Heart left ventricle (tissue), 13 donors: ENCODE measurements at regions not wholly inside any gene's neighbourhood (a gene's known extent, or its start where the extent isn't known, plus 50 kb on each side); places are given as distances from the start of the nearest gene placed in this dataset.

ENCODE experiments used
- POLR2A ChIP-seq, 2 donors: fragments of 450-650 bp; IDR thresholded peaks; one replicate each; pipeline ENCODE4 v1.6.1; 2017; ENCODE audit warnings: antibody characterized with exemption in 2 of 2, mild to moderate bottlenecking in 2 of 2, moderate library complexity in 2 of 2
- TF ChIP-seq, protein P1 (sequence below), 12 donors: fragments of 200-600 bp; sonication (generic) in 4 of 12; IDR thresholded peaks; one replicate each; pipeline versions ENCODE4 v1.5.0 to v1.8.0; 2018 to 2022; ENCODE audit warnings: antibody characterized with exemption in 12 of 12, mild to moderate bottlenecking in 5 of 12
- donor health status: ischemic (EF 13 %, LVEDD 7.1; RV severe dilation, severe dysfunction).
- donor health status: DM: no; HTN: yes; CAD: no.
- donor health status: DM: no; HTN: no; CAD: no.
- donor health status: ischemic (EF 25% LVEDD 6.9; RV normal size, moderate dysfunction).
- donor health status: ischemic (EF 25% LVEDD 5.7; RV mildly dilated, moderate dysfunction).
- donor health status: ischemic (EF 35%, LVEDD 5.7; RV mildly dilated, moderate dysfunction).
- donor health status: nonischemic (EF 11% LVEDD 7.7; RV severe dilation, severe dysfunction).
- donor health status: DM: yes; HTN: yes; CAD: no.
- donor health status: PGD.
- donor health status: ischemic (EF 29% LVEDD 5.4; RV normal size, mild dysfunction).
- donor health status: nonischemic (EF 23%, LVEDD 6.1; RV moderate dilation, normal function).

DNA sequence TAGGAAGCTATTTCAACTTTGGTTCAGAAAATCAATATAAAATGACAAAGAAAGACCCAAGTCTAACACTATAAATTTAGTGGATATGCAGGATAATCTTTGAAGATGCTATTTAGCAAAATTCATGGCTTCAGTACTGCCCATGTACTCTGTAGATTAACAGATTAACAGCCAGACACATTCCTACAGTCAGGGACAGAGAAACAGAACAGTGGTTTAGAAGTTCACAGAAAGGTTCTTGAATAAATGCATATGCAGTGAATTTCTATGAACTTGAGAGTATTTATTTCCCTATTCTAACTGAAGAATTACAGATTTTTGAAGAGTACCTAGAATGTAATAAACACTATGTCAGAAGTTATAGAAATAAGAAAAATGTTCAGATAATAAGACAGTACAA lies 222.8 kb downstream of the KLF12 start:
- TF ChIP-seq, protein P1, sequence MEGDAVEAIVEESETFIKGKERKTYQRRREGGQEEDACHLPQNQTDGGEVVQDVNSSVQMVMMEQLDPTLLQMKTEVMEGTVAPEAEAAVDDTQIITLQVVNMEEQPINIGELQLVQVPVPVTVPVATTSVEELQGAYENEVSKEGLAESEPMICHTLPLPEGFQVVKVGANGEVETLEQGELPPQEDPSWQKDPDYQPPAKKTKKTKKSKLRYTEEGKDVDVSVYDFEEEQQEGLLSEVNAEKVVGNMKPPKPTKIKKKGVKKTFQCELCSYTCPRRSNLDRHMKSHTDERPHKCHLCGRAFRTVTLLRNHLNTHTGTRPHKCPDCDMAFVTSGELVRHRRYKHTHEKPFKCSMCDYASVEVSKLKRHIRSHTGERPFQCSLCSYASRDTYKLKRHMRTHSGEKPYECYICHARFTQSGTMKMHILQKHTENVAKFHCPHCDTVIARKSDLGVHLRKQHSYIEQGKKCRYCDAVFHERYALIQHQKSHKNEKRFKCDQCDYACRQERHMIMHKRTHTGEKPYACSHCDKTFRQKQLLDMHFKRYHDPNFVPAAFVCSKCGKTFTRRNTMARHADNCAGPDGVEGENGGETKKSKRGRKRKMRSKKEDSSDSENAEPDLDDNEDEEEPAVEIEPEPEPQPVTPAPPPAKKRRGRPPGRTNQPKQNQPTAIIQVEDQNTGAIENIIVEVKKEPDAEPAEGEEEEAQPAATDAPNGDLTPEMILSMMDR (IDR thresholded peaks at IDR 0.05), result no peak
- no peak for TF ChIP-seq POLR2A (IDR thresholded peaks at IDR 0.05)
